ENCODE measurements at regions not wholly inside any gene's neighbourhood (a gene's known extent, or its start where the extent isn't known, plus 50 kb on each side); places are given as distances from the start of the nearest gene placed in this dataset.

DNA sequence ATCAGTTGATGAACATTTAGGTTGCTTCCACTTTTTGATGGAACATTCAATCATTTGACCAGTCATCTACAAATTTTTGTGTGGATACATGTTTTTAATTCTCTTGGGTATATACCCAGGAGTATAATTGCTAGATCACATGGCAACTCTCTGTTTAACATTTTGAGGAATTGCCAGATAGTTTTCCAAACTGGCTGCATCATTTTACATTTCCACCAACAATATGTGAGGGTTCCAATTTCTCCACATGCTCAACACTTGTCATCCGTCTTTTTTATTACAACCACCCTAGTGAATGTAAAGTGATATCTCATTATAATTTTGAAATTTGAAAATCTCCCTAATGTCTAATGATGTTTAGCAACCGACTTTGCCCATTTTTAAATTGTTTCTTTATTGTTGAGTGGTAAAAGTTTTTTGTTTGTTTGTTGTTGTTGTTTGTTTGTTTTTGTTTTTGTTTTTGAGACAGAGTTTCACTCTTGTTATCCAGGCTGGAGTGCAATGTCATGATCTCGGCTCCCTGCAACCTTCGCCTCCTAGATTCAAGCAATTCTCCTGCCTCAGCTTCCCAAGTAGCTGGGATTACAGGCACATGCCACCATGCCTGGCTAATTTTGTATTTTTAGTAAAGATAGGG is 53.7 kb upstream of the PDYN start:
- POLR2A ChIA-PET: no interaction called here
- Histone ChIP-seq H3K27ac (ENCODE audit: low read depth in 1 of 2, low read length in 2 of 2) (no peak overlapping the region), H3K36me3 (ENCODE audit: insufficient read depth, low read length) (no peaks in the 10 kb centered on the region), H3K4me3 (ENCODE audit: low read length) (no peak overlapping the region), H3K4me1 (ENCODE audit: insufficient read depth, low read length) (no peaks in the 10 kb centered on the region), H3K27me3 (ENCODE audit: control insufficient read depth in 1 of 2, insufficient read depth in 2 of 2, low read length in 2 of 2) (peaks cover 4 to 13% of the 10 kb centered on the region in 2 experiments), H3K9me3 (ENCODE audit: control insufficient read depth in 1 of 2, insufficient read depth in 1 of 2, low read length in 2 of 2) (no peaks in the 10 kb centered on the region)
- Mint-ChIP-seq H3K9me3 (no peaks in the 10 kb centered on the region), H3K4me3 (no peak overlapping the region), H3K36me3 (ENCODE audit: low read depth) (no peaks in the 10 kb centered on the region), H3K27me3 (peaks cover 37% of the 10 kb centered on the region), H3K4me1 (ENCODE audit: low read depth) (no peaks in the 10 kb centered on the region), H3K27ac (no peak overlapping the region)
- ATAC-seq (ENCODE audit: poor library complexity) (no peak), DNase-seq (no peak)
- CTCF ChIA-PET: interaction anchor here (1.0 kb wide), 1 partner anchor 41 kb away, joined by 3 read pairs; no protein-coding TSS in a partner anchor
- intact Hi-C loops (cut with DNase I, micrococcal nuclease): no loop called here
- TF ChIP-seq, protein P1, sequence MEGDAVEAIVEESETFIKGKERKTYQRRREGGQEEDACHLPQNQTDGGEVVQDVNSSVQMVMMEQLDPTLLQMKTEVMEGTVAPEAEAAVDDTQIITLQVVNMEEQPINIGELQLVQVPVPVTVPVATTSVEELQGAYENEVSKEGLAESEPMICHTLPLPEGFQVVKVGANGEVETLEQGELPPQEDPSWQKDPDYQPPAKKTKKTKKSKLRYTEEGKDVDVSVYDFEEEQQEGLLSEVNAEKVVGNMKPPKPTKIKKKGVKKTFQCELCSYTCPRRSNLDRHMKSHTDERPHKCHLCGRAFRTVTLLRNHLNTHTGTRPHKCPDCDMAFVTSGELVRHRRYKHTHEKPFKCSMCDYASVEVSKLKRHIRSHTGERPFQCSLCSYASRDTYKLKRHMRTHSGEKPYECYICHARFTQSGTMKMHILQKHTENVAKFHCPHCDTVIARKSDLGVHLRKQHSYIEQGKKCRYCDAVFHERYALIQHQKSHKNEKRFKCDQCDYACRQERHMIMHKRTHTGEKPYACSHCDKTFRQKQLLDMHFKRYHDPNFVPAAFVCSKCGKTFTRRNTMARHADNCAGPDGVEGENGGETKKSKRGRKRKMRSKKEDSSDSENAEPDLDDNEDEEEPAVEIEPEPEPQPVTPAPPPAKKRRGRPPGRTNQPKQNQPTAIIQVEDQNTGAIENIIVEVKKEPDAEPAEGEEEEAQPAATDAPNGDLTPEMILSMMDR (IDR thresholded peaks at IDR 0.05): no peak

DNA sequence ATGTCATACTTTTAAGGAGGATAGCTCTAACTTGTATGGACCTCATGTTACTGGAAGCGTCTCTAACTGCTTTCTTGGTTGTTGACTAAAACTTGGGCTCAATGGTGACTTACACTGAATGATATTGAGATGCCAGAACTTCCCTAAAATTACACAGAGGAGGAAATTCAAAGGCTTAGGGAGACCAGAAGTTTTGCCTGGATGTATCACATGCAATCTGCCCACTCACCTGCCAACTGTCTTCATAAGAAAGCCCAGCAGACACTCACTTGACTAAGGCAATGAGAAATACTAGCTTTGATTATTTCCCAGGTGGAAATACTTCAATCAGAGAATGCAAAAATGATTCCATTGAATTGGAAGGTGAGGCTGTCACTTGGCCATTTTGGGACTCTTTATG is 51.2 kb upstream of the PDYN start:
- Histone ChIP-seq H3K4me1 (ENCODE audit: insufficient read depth, low read length) (no peaks in the 10 kb centered on the region), H3K36me3 (ENCODE audit: insufficient read depth, low read length) (no peaks in the 10 kb centered on the region), H3K27me3 (ENCODE audit: control insufficient read depth in 1 of 2, insufficient read depth in 2 of 2, low read length in 2 of 2) (peaks cover 6 to 9% of the 10 kb centered on the region in 2 experiments), H3K9me3 (ENCODE audit: control insufficient read depth in 1 of 2, insufficient read depth in 1 of 2, low read length in 2 of 2) (no peaks in the 10 kb centered on the region), H3K4me3 (ENCODE audit: low read length) (no peak overlapping the region), H3K27ac (ENCODE audit: low read depth in 1 of 2, low read length in 2 of 2) (no peak overlapping the region)
- Mint-ChIP-seq H3K4me1 (ENCODE audit: low read depth) (no peaks in the 10 kb centered on the region), H3K4me3 (no peak overlapping the region), H3K9me3 (no peaks in the 10 kb centered on the region), H3K36me3 (ENCODE audit: low read depth) (no peaks in the 10 kb centered on the region), H3K27ac (no peak overlapping the region), H3K27me3 (peaks cover 24% of the 10 kb centered on the region)
- no peak for ATAC-seq (ENCODE audit: poor library complexity)
- ChIA-PET CTCF (no interaction called here), POLR2A (no interaction called here)
- intact Hi-C loops (cut with DNase I, micrococcal nuclease): no loop called here
- DNase-seq: no peak
- TF ChIP-seq, protein P1 (IDR thresholded peaks at IDR 0.05): no peak

All from CD4-positive, alpha-beta T cell (primary cell).